HG03469 (cell line): ENCODE measurements at regions not wholly inside any gene's neighbourhood (a gene's known extent, or its start where the extent isn't known, plus 50 kb on each side); places are given as distances from the start of the nearest gene placed in this dataset.

Source experiments
- ATAC-seq: cut with Tn5 transposase; IDR thresholded peaks from one replicate; pipeline ENCODE4 v1.9.1; 2021; ENCODE audit warnings: mild to moderate bottlenecking, moderate library complexity, moderate number of reproducible peaks; ENCODE audit not compliant: unreplicated experiment

DNA sequence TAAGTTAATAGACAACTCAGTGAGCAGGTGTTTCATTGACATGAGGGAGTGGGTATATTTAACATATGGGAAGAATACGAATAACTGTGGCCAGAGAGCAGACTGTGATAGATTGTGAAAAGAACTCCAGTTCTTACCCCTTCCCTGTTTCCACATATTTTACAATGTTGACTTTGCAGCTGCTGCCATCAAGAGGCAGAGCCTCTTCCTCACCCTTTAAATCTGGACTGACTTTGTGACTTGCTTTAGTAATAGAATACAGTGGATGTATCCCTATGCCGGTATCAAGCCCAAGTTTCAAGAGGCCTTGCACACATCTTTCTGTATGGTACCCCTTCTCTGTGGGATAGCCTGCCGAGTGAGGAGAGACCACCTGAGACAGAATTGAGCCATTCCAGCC is 356.7 kb downstream of the ETNK1 start:
- ATAC-seq: no peak

DNA sequence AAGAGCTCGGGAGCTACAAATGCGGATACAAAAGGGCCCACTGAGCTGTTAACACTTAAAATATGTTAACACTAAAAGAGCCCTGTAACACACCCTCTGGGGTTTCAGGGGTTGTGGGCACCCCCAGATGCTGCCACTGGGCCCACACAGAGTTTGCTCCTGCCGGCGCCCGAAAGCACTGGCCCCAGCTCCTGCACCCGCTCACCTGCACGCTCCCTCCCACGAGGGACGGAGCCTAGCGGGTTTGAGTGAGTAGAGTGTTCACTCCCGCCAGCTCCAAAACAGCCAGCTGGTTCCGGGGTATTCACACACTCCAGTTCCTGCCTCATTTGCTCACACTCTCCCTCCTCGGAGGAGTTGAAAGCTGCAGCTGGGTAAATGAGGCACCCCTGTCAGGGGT is 357.7 kb downstream of the ETNK1 start:
- no peak for ATAC-seq

DNA sequence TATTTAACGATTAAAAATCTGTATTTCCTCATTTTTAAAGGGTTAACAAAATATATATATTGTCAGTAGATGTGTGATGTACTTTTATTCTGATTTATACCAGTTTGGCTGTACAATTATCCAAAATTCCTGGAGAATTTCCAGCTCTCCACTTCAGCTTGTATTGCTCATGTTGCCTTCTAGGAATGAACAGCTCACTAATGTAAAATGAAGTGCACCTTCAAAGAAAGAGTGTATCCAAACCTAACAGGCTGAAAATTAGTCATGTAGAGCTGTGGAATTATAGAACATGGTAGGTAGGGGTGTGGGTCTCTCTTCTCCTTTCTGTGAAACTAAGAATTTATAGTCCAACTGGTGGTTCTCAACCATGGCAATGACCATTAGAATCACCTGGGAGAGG is 362.0 kb downstream of the ETNK1 start:
- ATAC-seq: no peak

DNA sequence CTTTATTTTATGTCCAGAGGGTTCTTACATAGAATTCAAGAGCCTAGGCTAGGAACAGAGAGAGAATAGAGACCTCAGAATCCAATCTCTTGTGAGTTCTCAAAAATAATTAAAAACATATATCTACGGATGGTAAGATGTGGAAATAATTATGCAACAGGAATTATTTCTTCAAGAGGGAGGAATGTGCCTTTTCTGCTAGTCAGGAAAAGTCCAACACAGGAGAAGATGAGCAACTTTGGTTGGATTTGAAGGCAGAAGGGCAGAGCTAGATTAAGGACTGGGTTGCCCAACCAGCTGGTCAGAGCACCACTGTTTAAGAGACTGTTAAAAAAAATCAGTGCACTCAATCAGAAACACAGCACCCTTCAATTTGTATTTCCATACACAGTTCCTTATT is 365.5 kb downstream of the ETNK1 start:
- ATAC-seq: no peak

GRCh38 chr12:22991250-22991844 is 366.4 kb downstream of the ETNK1 start:
- no peak for ATAC-seq

DNA sequence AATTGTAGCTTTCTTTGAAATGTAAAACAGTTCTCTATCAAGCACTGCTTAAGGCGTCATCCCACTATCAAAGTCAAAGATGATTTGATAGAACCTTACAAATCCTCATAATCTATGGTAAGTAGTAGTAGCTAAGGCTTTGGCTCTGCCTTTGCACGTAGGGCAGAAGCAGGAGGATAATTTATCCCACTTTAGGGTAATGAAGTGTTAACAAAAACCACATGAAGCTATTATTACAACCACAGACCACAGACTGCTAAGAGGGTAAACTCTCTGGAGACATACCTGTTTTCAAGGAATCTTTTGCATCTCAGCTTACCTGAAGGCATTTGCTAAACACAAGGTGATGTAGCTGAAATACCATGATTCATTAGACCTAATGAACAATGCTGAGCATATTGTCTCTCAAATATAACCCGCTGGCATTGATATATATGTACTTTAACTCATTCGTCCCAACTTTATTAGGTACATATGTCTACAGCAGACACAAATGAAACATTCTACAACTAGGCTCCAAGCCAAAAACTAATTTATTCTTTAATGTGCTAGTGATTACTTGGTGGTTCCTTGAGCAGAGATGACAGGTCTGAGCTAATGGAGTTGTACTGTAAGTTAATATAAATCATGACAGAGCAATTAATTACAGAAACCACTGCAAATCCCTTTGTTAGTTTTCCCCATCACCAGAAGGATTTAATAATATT is 368.8 kb downstream of the ETNK1 start:
- ATAC-seq: no peak

DNA sequence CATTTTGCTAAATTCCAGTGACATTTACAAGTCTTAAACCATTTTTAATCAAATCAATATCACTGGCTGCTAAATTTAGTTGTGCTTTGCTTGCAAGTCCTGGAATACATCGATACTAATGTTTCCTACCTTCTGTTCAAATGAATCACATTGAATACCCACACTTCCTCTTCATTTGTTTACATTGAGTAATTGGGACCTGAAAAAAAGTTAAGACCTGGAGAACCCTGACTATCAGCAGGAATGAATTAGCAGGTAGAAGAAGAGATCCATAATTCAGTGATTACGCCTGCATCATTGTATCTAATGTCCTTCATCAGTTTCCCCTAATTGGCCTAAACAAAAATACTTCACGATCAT is 369.3 kb downstream of the ETNK1 start:
- no peak for ATAC-seq

DNA sequence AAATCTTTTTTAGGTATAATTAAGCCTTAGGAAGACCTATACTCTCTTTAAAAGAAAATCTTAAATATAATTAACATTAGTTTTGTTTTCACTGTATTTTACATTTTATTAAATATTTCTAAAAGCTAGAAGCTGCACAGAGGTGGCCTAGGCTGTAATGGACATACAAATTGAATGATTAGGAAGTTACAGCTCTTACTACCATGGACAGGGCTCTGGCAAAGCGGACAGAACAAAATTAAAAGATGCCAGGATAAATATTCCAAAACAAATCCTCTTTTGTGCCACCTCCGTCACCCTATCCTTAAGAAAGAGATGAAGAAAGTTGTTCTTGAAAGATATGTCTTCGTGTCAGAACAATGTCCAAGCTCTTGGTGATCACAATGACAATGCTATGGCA is 376.5 kb downstream of the ETNK1 start:
- ATAC-seq: no peak

- no peak for ATAC-seq
Observed at GRCh38 chr12:23002381-23002780, 377.4 kb downstream of the ETNK1 start.

DNA sequence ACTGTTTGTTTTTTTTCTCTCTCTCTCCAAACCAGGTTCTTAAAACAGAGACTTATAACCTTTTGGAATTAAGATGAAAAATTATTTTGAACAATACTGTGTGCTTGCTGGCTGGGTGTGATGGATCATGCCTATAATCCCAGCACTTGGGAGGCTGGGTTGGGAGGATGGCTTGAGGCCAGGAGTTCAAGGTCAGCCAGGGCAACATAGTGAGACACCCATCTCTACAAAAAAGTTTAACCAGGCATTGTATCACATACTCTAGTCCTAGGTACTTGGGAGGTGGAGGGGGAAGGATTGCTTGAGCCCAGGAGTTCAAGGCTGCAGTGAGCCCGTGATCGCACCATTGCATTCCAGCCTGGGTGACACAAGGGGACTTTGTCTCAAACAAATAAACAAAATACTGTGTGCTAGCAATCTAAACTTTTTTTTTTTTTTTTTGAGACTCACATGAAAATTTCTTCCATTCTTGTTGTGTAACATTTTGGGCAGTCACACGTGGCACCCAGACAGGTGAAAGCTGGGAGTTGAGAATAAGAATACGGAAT is 379.6 kb downstream of the ETNK1 start:
- ATAC-seq: no peak

DNA sequence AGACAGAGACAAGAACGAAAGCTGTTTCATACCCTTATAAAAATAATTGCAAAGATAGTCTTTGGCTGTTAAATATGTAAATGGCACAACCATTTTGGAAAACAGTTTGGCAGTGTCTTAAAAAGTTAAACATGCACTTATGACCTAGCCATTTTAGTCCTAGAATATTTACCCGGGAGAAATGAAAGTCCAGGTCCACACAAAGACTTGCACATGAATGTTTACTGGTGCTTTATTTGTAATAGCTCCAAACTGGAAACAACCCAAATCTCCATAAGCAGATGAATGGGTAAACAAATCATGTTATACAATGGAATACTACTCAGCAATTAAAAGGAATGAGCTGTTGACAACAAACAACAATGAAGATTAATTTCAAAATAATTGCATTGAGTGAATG is 380.4 kb downstream of the ETNK1 start:
- no peak for ATAC-seq

GRCh38 chr12:23006413-23006812 is 381.4 kb downstream of the ETNK1 start:
- no peak for ATAC-seq

GRCh38 chr12:23008623-23009022 is 383.7 kb downstream of the ETNK1 start:
- ATAC-seq: no peak

DNA sequence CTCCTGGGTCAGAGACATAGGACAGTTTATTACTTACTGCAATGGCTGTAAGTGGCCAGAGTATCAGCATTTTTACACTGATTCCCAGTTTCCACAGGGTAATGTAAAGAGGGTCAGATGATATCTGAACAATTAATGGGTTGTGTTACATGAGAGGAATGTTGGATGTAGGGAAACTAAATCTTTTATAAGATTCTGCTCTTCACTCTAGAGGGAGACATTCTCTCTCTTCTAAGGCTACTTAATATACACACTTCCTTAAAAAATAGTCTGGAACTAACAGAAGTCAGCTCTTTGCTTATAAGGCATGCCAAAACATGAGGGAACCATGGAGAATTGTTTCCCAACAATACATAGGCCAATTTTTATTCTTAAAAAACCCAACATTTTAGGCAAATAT is 389.8 kb downstream of the ETNK1 start:
- no peak for ATAC-seq

- no peak for ATAC-seq
Observed at GRCh38 chr12:23025372-23026016, 400.5 kb downstream of the ETNK1 start.

- ATAC-seq: no peak
Observed at GRCh38 chr12:23028158-23028802, 403.3 kb downstream of the ETNK1 start.

DNA sequence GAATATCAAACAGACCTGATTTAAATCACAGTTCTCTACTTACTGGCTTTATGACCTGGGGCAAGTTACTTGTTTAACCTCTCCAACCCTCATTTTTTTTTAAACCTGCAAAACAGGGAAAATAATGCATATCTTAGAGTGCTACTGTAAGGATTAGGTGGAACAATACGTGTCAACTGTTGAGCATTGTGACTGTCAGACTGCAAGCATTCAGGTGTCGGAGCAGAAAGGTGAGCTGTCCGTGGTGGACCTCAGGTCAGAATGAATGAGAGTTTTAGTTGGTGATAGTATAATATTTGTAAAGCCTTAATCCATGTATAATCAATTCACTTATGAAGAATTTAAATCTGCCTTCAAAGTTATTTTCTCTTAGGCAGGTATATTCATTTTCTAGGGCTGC is 404.2 kb downstream of the ETNK1 start:
- ATAC-seq: no peak

- no peak for ATAC-seq
Observed at GRCh38 chr12:23039834-23040233, 414.9 kb downstream of the ETNK1 start.

DNA sequence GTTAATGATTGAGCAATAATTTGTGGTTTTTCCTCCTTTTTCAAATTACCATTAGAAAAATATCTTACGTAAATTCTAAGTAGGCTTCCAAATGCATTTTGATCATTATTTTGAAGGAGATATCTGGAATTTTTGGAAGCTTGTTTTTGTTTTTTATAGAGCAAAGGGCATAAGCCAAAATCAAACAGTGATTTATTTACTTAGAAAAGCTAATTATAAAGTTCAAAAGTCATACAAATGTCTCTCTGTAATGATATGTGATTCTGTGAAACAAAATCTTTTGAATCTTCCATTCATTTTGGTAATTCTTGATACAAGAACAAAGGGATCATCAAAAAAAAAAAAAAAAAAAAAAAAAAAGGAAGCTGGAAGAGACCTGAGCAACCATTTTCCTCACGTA is 416.8 kb downstream of the ETNK1 start:
- no peak for ATAC-seq

DNA sequence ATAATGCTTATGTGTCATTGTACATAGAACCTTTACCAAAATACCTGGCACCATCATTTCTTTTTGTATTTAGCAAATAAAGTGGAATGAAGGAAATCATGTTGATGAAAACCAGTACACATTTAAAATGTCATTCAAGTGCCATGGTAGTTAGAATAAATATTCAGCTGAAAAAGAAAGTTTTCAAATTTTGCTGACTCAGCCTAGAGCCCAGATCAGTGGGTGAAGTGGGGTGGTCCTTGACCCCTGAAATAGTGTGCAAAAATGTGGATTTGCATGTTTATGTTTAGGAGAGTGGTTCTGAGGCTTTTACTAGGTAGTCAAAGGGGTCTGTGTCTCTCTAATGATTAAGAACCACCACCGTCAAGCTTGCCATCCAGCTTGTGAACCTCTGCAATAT is 418.7 kb downstream of the ETNK1 start:
- ATAC-seq: no peak

DNA sequence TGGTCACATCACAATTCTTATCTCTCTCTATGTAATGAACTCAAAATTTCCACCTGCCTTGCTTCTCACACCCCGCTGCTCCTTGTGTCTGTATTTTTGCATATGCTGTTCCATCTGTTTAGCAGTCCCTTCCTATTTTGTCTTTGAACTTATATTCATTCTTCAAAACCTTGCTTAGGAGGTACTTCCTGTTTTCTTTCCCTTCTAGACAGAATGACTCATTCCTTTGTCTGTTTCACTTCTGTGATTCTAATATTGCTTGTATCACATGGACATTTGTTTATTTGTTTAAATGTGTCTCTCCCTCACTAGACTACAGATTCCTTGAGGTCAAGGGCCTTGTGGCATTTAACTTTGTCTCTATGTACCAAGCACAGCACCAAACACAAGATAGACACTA is 424.2 kb downstream of the ETNK1 start:
- ATAC-seq: peak; percentile 63

- no peak for ATAC-seq
Observed at GRCh38 chr12:23055004-23055403, 430.0 kb downstream of the ETNK1 start.
